Cardiac fibroblast (primary cell): ENCODE measurements at regions not wholly inside any gene's neighbourhood (a gene's known extent, or its start where the extent isn't known, plus 50 kb on each side); places are given as distances from the start of the nearest gene placed in this dataset.
"Not testable (repeated sequence)": the region's sequence is repeated elsewhere in the genome, so short reads cannot be mapped to it uniquely, and the experiment has no call there.

Source experiments
- DNase-seq, 2 donors: peaks; one replicate each; pipeline versions ENCODE4 v3.0.0 to v3.0.0-alpha.2; 2010; ENCODE audit warnings: low read depth in 2 of 2
- H3K4me3 ChIP-seq, 2 donors: replicated peaks in 1 of 2; 1 replicate in 1 of 2; 2 replicates in 1 of 2; pipeline ENCODE4 v1.5.1; 2011; ENCODE audit warnings: low read depth in 2 of 2, low read length in 2 of 2, mild to moderate bottlenecking in 2 of 2, moderate library complexity in 1 of 2
- TF ChIP-seq, protein P1 (sequence below): IDR thresholded peaks from one replicate; pipeline ENCODE4 v1.5.1; 2011; ENCODE audit warnings: low read depth, mild to moderate bottlenecking, low read length, inconsistent platforms

DNA sequence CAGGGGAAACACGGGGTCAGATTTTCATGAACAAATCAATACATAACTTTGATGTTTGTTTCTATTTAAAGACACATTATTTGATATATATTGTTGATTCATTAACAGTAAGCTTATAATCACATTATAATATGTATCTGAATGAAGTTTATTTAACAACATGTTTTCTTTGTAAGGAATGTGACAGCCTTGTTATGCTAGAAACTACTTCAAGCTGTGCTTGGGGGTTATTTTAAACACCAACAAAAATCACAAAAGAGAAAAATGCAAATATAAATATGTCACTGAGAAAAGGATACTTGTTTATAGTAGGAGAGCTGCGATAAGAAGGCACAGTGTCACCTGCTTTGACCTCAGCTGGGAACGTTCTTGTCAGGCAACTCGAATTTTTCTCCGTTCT, 354.6 kb upstream of the AGA start:
- TF ChIP-seq, protein P1, sequence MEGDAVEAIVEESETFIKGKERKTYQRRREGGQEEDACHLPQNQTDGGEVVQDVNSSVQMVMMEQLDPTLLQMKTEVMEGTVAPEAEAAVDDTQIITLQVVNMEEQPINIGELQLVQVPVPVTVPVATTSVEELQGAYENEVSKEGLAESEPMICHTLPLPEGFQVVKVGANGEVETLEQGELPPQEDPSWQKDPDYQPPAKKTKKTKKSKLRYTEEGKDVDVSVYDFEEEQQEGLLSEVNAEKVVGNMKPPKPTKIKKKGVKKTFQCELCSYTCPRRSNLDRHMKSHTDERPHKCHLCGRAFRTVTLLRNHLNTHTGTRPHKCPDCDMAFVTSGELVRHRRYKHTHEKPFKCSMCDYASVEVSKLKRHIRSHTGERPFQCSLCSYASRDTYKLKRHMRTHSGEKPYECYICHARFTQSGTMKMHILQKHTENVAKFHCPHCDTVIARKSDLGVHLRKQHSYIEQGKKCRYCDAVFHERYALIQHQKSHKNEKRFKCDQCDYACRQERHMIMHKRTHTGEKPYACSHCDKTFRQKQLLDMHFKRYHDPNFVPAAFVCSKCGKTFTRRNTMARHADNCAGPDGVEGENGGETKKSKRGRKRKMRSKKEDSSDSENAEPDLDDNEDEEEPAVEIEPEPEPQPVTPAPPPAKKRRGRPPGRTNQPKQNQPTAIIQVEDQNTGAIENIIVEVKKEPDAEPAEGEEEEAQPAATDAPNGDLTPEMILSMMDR: no peak
- DNase-seq: no peak
- no peak overlapping the region for H3K4me3 ChIP-seq

DNA sequence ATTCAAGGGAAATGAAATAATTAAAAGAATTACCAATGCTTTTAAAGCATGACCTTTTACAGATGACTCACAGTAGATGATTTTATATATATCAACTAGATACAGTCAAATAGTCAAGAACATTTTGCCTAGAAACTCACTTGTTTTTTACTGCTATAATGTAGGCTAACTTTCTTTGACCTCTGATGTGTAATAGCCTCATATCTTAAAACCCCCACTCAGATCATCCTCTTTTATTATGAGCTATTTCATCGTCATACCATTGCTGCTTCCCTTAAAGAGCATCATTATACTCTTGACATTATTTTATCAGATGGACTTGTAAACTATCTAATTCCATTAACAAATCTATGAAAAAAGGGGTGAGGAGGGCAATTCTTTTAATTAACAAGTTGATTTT, 355.9 kb upstream of the AGA start:
- DNase-seq: no peak
- TF ChIP-seq, protein P1: no peak
- H3K4me3 ChIP-seq: no peak overlapping the region

DNA sequence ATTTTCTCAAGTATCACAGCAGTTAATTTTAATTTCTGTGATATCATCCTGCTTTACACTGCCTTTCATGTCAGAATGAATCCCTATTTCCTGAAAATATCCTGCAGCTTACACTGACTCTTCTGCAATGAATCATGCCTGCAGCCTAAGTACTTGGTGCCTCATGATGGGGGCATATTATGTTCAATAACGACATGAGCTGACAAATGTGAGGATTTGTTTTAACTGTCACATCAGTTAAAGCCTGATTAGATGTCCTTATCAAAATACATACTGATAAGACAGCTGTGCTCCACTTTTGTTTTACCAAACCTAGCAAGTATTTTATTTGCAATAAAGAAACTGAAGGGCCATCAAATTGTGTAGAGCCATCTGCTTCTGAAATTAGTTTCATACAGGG, 359.9 kb upstream of the AGA start:
- no peak overlapping the region for H3K4me3 ChIP-seq
- TF ChIP-seq, protein P1: no peak
- DNase-seq: no peak

DNA sequence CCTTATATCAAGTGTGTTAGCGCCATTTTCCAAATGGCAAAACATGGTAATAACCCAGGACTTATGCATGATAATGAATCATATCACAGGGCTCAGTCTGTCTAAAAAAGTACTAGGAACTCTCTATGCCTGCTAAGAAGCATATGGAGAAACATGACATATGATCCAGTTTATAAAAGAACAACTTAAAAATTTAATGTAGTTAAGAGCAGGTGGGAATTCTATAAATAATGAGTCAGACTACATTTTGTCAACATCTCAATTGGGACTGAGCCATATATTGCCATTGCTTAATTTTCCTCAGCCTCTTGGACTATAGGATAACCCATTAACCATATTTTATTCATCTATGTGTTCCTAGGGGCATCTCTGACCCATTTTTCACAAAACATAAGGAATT, 360.4 kb upstream of the AGA start:
- TF ChIP-seq, protein P1: no peak
- no peak for DNase-seq
- no peak overlapping the region for H3K4me3 ChIP-seq

DNA sequence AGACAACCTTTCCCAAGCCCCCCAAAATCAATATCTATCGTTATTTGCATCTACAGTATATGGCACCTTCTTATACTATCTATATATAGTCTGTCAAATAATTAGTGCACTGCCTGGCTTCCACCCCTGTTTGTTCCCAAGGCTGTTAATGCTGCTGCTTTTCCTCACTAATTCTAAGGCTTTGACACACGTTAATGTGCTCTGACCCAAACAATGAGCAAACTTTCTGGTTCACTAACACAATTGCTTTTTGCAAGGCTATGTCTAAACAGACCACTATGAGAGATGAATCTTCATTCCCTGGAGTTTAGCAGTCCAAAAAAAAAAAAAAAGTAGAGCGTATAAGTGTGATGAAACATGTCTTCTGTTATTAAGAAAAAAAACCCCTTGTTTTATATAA, 360.9 kb upstream of the AGA start:
- no peak for DNase-seq
- TF ChIP-seq, protein P1: no peak
- no peak overlapping the region for H3K4me3 ChIP-seq

DNA sequence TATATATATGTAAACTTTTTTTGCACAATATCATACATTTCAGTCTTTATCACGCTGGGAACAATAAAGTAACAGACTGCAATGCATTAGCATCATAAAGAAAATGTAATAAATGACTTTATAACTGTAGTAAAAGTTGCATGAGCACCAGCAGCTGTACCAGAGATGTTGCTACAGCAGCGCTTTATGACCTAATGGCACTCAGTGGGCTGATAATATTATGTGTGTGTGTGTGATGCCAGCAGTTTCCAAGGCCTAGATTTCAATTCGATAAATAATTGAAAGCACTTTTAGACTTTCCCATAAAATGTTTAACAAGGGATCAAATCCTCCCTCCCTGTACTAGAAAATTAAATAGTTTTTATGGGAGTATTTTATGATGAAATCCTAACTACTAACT, 367.6 kb upstream of the AGA start:
- H3K4me3 ChIP-seq: no peak overlapping the region
- no peak for DNase-seq
- TF ChIP-seq, protein P1: no peak

DNA sequence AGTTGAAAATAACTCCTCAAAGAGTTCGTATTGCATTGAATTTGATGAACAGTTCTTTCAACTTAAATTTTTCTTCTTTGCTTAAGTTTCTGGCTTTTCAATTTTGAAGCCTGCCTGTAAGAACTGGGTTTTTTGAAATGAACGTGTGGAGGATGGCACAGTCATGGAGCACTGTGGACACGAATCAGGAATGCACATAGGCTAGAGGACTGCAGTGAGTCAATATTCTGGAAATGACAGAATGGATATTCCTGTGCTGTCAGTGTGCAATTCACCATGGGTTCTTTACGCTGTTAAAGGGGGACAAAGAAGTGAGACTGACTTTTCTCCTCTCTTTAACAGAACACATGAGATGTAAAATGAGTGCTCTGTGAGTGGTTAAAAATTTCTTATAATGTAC, 368.0 kb upstream of the AGA start:
- TF ChIP-seq, protein P1: no peak
- no peak overlapping the region for H3K4me3 ChIP-seq
- DNase-seq: no peak

DNA sequence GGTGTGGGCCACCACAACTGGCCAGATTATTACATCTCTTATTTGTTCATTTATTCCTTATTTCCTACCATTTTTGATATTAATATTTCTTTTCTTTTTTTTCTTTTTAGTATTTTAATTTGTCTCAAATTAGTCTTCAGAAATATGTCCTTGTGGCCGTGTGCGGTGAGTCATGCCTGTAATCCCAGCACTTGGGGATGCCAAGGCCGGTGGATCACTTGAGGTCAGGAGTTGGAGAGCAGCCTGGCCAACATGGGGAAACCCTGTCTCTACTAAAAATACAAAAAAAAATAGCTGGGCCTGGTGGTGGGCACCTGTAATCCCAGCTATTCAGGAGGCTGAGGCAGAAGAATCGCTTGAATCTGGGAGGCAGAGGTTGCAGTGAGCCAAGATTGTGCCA, 376.2 kb upstream of the AGA start:
- DNase-seq, H3K4me3 ChIP-seq: not testable (repeated sequence)
